Progenitor cell of endocrine pancreas (in vitro differentiated cells): ENCODE measurements at regions not wholly inside any gene's neighbourhood (a gene's known extent, or its start where the extent isn't known, plus 50 kb on each side); places are given as distances from the start of the nearest gene placed in this dataset.

ENCODE experiments used
- DNase-seq: peaks from one replicate; pipeline ENCODE4 v3.0.0; 2021; ENCODE audit warnings: low spot score; ENCODE audit not compliant: unreplicated experiment
- H3K27ac Mint-ChIP-seq: 2 replicates; pipeline ENCODE4 v1.8.0; 2021; ENCODE audit warnings: mild to moderate bottlenecking, moderate library complexity, mixed read lengths
- H3K27me3 Mint-ChIP-seq: 2 replicates; pipeline ENCODE4 v1.8.0; 2021; ENCODE audit warnings: mixed read lengths
- H3K36me3 Mint-ChIP-seq: 2 replicates; pipeline ENCODE4 v1.8.0; 2022; ENCODE audit warnings: mixed read lengths; ENCODE audit not compliant: insufficient read depth
- H3K4me1 Mint-ChIP-seq: 2 replicates; pipeline ENCODE4 v1.8.0; 2021; ENCODE audit warnings: low read depth, mixed read lengths
- H3K4me3 Mint-ChIP-seq: 2 replicates; pipeline ENCODE4 v1.8.0; 2021; ENCODE audit warnings: low read depth, mild to moderate bottlenecking, moderate library complexity, mixed read lengths
- H3K9me3 Mint-ChIP-seq: 2 replicates; pipeline ENCODE4 v1.8.0; 2021; ENCODE audit warnings: low read depth, mixed read lengths
- TF ChIP-seq, protein P1 (sequence below): fragments of 200-600 bp; sonication (generic); IDR thresholded peaks from one replicate; pipeline ENCODE4 v1.5.0; 2021; ENCODE audit warnings: antibody characterized with exemption, mild to moderate bottlenecking; ENCODE audit not compliant: unreplicated experiment

DNA sequence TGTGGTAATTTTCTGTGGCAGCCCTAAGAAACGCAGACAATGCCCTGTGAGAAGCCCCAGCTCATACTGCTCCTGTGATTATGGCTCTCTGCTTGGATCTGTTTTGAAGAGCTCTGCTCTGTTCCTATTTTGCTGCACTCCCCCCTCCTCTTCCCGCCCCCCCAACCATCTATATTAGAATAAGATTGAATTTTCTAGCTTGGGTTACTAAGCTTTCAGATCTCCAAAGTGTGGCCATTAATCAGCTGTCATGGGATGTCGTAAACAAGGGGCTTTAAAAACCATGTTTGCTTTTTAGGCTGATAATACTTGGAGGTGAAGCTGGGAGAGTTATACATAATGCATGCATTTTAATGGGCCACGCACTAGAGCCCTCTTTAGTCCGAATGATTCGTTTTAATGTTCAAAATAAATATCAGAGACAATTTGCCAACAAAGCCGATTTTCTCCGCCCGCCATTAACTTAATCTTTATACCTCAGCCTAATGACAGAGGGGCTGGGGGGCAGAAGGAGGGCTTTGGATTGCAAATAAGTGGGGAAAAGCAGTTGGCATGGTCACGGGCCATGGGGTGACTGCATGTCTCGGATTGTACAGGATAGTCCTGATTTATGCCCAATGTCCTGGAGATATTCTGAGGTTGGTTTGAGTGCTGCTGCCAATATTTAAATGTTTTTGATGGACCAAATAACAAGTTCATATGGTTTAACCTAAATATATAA, 165.5 kb downstream of the RPS24 start:
- H3K9me3 Mint-ChIP-seq = no peaks in the 10 kb centered on the region
- H3K27ac Mint-ChIP-seq = no peak overlapping the region
- no peaks in the 10 kb centered on the region for H3K36me3 Mint-ChIP-seq
- no peak for DNase-seq
- H3K4me1 Mint-ChIP-seq = peaks cover 3% of the 10 kb centered on the region
- TF ChIP-seq, protein P1, sequence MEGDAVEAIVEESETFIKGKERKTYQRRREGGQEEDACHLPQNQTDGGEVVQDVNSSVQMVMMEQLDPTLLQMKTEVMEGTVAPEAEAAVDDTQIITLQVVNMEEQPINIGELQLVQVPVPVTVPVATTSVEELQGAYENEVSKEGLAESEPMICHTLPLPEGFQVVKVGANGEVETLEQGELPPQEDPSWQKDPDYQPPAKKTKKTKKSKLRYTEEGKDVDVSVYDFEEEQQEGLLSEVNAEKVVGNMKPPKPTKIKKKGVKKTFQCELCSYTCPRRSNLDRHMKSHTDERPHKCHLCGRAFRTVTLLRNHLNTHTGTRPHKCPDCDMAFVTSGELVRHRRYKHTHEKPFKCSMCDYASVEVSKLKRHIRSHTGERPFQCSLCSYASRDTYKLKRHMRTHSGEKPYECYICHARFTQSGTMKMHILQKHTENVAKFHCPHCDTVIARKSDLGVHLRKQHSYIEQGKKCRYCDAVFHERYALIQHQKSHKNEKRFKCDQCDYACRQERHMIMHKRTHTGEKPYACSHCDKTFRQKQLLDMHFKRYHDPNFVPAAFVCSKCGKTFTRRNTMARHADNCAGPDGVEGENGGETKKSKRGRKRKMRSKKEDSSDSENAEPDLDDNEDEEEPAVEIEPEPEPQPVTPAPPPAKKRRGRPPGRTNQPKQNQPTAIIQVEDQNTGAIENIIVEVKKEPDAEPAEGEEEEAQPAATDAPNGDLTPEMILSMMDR = no peak
- peaks cover 25% of the 10 kb centered on the region for H3K27me3 Mint-ChIP-seq
- H3K4me3 Mint-ChIP-seq = no peak overlapping the region

GRCh38 chr10:78199759-78200158, 166.1 kb downstream of the RPS24 start:
- Mint-ChIP-seq H3K9me3 (no peaks in the 10 kb centered on the region), H3K4me3 (no peak overlapping the region), H3K4me1 (peaks cover 3% of the 10 kb centered on the region), H3K36me3 (no peaks in the 10 kb centered on the region), H3K27me3 (peaks cover 22% of the 10 kb centered on the region), H3K27ac (no peak overlapping the region)
- no peak for DNase-seq
- TF ChIP-seq, protein P1 = no peak

DNA sequence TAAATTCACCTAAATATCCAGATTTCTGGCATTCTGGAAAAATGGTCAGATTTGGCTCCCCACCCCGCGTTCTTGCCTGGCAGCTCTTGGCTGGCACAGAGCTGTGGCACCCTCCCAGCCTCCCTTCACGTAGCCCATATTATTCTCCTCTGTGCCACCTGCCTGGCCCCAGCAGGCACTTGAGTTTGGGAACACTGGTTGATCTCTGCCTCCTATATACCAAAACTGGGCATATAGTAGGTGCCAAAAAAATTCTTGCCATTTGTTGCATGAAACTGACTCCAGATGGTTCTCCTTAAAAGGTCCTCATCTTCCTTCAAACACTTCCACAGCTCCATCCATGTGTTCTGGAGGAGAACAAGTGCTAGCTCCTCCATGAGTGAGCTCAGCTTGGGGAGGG, 167.0 kb downstream of the RPS24 start:
- Mint-ChIP-seq H3K9me3 (no peaks in the 10 kb centered on the region), H3K27ac (no peak overlapping the region), H3K36me3 (no peaks in the 10 kb centered on the region), H3K4me1 (peaks cover 3% of the 10 kb centered on the region), H3K4me3 (no peak overlapping the region), H3K27me3 (peaks cover 22% of the 10 kb centered on the region)
- no peak for DNase-seq
- TF ChIP-seq, protein P1 = no peak

DNA sequence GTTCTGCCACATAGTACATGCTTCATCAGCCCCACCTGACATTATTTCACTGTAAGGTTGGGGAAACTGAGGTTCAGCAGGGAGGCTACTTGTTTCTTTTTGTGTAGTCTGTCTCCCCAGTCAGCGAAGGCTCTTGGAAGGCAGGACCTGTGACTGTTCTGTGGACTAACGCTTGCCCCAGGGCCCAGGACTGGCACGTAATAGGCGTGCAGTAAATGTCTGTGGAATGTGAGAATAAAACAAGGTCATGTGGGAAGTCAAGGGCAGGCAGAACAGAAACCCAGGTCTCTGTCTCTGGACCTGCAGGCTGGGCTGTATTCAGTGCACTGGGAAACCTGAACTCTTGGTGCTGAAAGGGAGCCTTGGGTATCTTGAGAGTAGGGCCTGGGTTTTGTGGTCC, 168.7 kb downstream of the RPS24 start:
- Mint-ChIP-seq H3K36me3 (no peaks in the 10 kb centered on the region), H3K27ac (no peak overlapping the region), H3K27me3 (peaks cover 24% of the 10 kb centered on the region), H3K9me3 (no peaks in the 10 kb centered on the region), H3K4me3 (no peak overlapping the region), H3K4me1 (peaks cover 3% of the 10 kb centered on the region)
- TF ChIP-seq, protein P1 = no peak
- DNase-seq = no peak

DNA sequence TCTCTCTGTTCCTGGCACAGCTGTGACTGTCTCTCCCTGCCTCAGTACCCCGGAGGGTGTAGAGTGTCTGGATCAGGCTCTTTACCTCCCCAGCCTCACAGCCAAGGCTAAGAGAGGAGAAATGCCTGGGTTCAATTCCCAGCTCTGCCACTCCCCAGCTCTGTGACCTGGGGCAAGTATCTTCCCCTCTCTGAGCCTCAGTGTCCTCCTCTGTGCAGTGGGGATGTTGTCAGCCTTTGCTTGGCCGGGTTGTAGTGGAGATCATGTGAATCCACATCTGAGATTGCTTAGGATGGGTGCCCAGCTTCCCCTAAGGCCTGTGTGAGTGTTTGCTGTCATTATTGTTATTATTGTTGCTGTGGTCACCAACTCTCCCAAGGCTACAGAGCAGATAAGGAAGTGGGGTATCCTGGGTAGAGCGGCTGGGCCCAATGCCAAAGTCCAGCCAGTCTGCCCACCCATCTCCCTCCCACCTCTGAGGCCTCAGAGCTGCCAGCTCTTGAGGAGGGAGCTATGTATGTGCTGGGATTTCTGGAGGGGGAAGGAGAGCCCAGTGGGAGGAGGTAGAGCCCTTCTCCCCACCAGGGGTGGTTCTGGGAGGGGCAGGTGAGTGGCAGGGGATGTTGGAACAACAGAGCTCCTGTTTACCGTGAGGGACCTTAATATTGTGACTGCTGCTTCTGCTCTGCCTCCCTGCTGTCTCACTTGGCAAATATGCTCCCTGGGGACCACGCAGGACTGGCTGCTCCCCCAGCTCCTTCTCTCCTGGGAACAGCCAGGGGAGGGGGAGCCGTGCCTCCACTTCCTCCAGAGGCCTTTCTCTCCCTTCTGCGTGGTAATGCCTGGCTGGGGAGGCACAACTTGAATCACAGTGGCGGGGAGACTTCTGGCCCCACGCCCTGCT, 170.5 kb downstream of the RPS24 start:
- Mint-ChIP-seq H3K27ac (no peak overlapping the region), H3K4me1 (peaks cover 5% of the 10 kb centered on the region), H3K4me3 (no peak overlapping the region), H3K9me3 (no peaks in the 10 kb centered on the region), H3K27me3 (peaks cover 24% of the 10 kb centered on the region), H3K36me3 (no peaks in the 10 kb centered on the region)
- DNase-seq = no peak
- TF ChIP-seq, protein P1 = no peak
